ENCODE measurements at regions not wholly inside any gene's neighbourhood (a gene's known extent, or its start where the extent isn't known, plus 50 kb on each side); places are given as distances from the start of the nearest gene placed in this dataset.

DNA sequence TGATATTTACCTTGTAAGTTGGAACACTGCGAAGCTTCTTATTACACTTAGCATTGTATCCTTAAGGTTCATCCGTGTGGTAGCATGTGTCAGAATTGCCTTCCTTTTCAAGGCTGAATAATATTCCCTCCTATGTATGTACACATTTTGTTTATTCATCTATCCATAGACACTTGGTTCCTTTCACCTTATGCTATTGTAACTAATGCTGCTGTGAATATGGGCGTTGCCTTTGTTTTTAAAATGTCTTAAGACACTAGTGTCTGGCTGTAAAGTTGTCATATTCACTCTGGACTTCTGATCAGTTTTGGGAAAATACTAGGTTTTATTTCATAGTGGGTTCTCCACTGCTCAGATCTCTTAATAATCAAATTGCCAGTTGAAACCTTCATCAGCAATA is 383.3 kb upstream of the PRR16 start:
- TF ChIP-seq, protein P1, sequence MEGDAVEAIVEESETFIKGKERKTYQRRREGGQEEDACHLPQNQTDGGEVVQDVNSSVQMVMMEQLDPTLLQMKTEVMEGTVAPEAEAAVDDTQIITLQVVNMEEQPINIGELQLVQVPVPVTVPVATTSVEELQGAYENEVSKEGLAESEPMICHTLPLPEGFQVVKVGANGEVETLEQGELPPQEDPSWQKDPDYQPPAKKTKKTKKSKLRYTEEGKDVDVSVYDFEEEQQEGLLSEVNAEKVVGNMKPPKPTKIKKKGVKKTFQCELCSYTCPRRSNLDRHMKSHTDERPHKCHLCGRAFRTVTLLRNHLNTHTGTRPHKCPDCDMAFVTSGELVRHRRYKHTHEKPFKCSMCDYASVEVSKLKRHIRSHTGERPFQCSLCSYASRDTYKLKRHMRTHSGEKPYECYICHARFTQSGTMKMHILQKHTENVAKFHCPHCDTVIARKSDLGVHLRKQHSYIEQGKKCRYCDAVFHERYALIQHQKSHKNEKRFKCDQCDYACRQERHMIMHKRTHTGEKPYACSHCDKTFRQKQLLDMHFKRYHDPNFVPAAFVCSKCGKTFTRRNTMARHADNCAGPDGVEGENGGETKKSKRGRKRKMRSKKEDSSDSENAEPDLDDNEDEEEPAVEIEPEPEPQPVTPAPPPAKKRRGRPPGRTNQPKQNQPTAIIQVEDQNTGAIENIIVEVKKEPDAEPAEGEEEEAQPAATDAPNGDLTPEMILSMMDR (IDR thresholded peaks at IDR 0.05): no peak
- TF ChIP-seq POLR2AphosphoS5 (IDR thresholded peaks at IDR 0.05): no peak
- TF ChIP-seq POLR2A (IDR thresholded peaks at IDR 0.05): no peak

All from sigmoid colon (tissue), 4 donors.